HFFc6 (cell line): ENCODE measurements at regions not wholly inside any gene's neighbourhood (a gene's known extent, or its start where the extent isn't known, plus 50 kb on each side); places are given as distances from the start of the nearest gene placed in this dataset.

ENCODE experiments used
- DNase-seq: peaks from one replicate; pipeline ENCODE4 v3.0.0-alpha.2; 2018
- H3K27ac Mint-ChIP-seq: 2 replicates; pipeline ENCODE4 v1.8.0; 2020; ENCODE audit warnings: mild to moderate bottlenecking, mixed read lengths
- H3K27me3 Mint-ChIP-seq: 2 replicates; pipeline ENCODE4 v1.8.0; 2021; ENCODE audit warnings: mild to moderate bottlenecking, moderate library complexity, mixed read lengths; ENCODE audit not compliant: insufficient read depth
- H3K36me3 Mint-ChIP-seq: 2 replicates; pipeline ENCODE4 v1.8.0; 2021; ENCODE audit warnings: low read depth, mixed read lengths
- H3K4me1 Mint-ChIP-seq: 2 replicates; pipeline ENCODE4 v1.8.0; 2020; ENCODE audit warnings: low read depth, mixed read lengths
- H3K4me3 Mint-ChIP-seq: 2 replicates; pipeline ENCODE4 v1.8.0; 2020; ENCODE audit warnings: mild to moderate bottlenecking, moderate library complexity, mixed read lengths
- H3K9me3 Mint-ChIP-seq: 2 replicates; pipeline ENCODE4 v1.8.0; 2020; ENCODE audit warnings: mild to moderate bottlenecking, mixed read lengths
- TF ChIP-seq, protein P1 (sequence below): fragments of 200-600 bp; sonication (generic); IDR thresholded peaks from 2 replicates; pipeline ENCODE4 v1.5.0; 2021; ENCODE audit warnings: antibody characterized with exemption, mild to moderate bottlenecking

- H3K4me3 Mint-ChIP-seq, result no peak overlapping the region
- no peak overlapping the region for H3K27ac Mint-ChIP-seq
- no peaks in the 10 kb centered on the region for H3K4me1 Mint-ChIP-seq
- H3K27me3 Mint-ChIP-seq, result no peaks in the 10 kb centered on the region; the same call in 1 of the 2 replicates
- TF ChIP-seq, protein P1, sequence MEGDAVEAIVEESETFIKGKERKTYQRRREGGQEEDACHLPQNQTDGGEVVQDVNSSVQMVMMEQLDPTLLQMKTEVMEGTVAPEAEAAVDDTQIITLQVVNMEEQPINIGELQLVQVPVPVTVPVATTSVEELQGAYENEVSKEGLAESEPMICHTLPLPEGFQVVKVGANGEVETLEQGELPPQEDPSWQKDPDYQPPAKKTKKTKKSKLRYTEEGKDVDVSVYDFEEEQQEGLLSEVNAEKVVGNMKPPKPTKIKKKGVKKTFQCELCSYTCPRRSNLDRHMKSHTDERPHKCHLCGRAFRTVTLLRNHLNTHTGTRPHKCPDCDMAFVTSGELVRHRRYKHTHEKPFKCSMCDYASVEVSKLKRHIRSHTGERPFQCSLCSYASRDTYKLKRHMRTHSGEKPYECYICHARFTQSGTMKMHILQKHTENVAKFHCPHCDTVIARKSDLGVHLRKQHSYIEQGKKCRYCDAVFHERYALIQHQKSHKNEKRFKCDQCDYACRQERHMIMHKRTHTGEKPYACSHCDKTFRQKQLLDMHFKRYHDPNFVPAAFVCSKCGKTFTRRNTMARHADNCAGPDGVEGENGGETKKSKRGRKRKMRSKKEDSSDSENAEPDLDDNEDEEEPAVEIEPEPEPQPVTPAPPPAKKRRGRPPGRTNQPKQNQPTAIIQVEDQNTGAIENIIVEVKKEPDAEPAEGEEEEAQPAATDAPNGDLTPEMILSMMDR, result no peak
- peaks cover 37% of the 10 kb centered on the region for H3K9me3 Mint-ChIP-seq
- no peaks in the 10 kb centered on the region for H3K36me3 Mint-ChIP-seq
- DNase-seq, result no peak
These were observed 420.6 kb downstream of the TDRD15 start for GRCh38 chr2:21544392-21544791.

DNA sequence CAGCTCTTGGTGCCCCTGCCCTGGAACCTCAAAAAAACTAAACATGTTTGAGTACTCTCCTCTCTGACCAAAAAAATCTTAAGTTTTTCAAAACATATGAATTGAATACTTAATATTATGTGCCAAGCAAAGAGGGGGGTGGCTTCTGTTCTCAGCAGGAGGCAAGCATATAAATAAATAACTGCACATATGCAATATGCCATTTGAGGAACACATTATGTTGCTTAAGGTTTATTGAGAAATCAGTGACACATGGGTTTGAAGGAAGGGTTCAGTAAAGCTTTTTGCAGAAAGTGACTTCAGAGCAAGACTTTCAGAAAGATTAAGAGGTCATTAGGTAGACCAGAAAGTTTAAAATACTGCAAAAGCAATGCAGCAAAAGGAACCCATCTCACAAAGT is 429.2 kb downstream of the TDRD15 start:
- Mint-ChIP-seq H3K36me3 (no peaks in the 10 kb centered on the region; the same call in 1 of the 2 replicates), H3K27ac (no peak overlapping the region), H3K9me3 (peaks cover 41% of the 10 kb centered on the region), H3K4me1 (no peaks in the 10 kb centered on the region), H3K4me3 (no peak overlapping the region), H3K27me3 (peaks cover 1% of the 10 kb centered on the region; the same call in 1 of the 2 replicates)
- TF ChIP-seq, protein P1, result no peak
- no peak for DNase-seq

DNA sequence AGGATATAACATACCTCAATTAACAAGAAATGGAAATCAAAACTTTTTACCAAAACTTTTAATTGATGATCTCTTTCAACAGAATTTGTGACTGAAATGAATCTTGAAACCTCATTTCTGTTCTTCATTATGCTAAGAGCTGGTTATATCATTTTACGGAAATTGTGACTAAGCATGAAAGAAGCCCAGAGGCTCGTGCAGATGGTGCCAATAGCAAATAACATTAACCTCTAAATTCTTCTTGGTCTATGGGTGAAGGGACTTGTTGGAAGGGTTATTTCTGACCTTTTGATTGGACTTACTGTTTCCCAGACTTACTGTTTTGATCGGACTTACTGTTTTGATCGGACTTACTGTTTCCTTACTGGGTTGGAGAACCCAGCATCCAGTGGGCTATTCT is 435.6 kb downstream of the TDRD15 start:
- Mint-ChIP-seq H3K4me1 (no peaks in the 10 kb centered on the region), H3K27me3 (no peaks in the 10 kb centered on the region), H3K27ac (no peak overlapping the region), H3K36me3 (no peaks in the 10 kb centered on the region), H3K4me3 (no peak overlapping the region), H3K9me3 (peaks cover 24% of the 10 kb centered on the region)
- DNase-seq, result no peak
- TF ChIP-seq, protein P1, result no peak

GRCh38 chr2:21561965-21562364 is 438.2 kb downstream of the TDRD15 start:
- H3K4me1 Mint-ChIP-seq, result no peaks in the 10 kb centered on the region
- TF ChIP-seq, protein P1, result no peak
- peaks cover 19% of the 10 kb centered on the region for H3K9me3 Mint-ChIP-seq
- H3K36me3 Mint-ChIP-seq, result no peaks in the 10 kb centered on the region
- no peak overlapping the region for H3K4me3 Mint-ChIP-seq
- DNase-seq, result no peak
- no peaks in the 10 kb centered on the region for H3K27me3 Mint-ChIP-seq
- H3K27ac Mint-ChIP-seq, result no peak overlapping the region

GRCh38 chr2:21567395-21567794 is 443.6 kb downstream of the TDRD15 start:
- H3K27me3 Mint-ChIP-seq, result no peaks in the 10 kb centered on the region
- no peaks in the 10 kb centered on the region for H3K36me3 Mint-ChIP-seq
- DNase-seq, result no peak
- peaks cover 50% of the 10 kb centered on the region for H3K9me3 Mint-ChIP-seq
- no peak overlapping the region for H3K4me3 Mint-ChIP-seq
- H3K27ac Mint-ChIP-seq, result no peak overlapping the region
- TF ChIP-seq, protein P1, result no peak
- no peaks in the 10 kb centered on the region for H3K4me1 Mint-ChIP-seq

DNA sequence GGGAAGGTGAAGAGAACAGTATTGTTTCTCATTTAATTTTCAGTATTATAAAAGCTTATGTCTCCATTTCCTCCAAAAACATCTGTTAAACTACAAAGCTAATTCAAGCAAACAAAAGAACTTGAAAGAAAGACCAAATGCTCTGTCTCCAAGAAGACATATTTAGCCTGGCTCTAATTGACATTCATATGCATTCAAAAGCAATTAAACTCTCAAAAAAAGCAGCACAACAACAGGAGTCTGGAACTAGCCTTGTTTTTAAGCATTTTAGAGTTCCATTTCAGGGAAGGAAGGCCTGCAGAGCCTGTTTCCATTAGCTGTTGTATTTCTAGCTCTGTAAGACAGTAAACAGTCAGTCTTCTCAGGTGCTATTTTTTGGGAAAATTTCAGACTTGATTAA is 447.9 kb downstream of the TDRD15 start:
- TF ChIP-seq, protein P1, result no peak
- no peaks in the 10 kb centered on the region; the same call in 1 of the 2 replicates for H3K27me3 Mint-ChIP-seq
- no peak overlapping the region for H3K27ac Mint-ChIP-seq
- peaks cover 72% of the 10 kb centered on the region for H3K9me3 Mint-ChIP-seq
- no peak for DNase-seq
- no peaks in the 10 kb centered on the region for H3K4me1 Mint-ChIP-seq
- no peak overlapping the region for H3K4me3 Mint-ChIP-seq
- H3K36me3 Mint-ChIP-seq, result no peaks in the 10 kb centered on the region
